Nephron (organoid): ENCODE measurements at regions not wholly inside any gene's neighbourhood (a gene's known extent, or its start where the extent isn't known, plus 50 kb on each side); places are given as distances from the start of the nearest gene placed in this dataset.
A peak's percentile ranks its signal among the peaks of the same experiment; 100 is the strongest.

Experiments
- H3K27ac Mint-ChIP-seq, 3 experiments: 2 replicates each; pipeline ENCODE4 v1.8.0; 2020; ENCODE audit warnings: mixed read lengths in 3 of 3, mild to moderate bottlenecking in 2 of 3, moderate library complexity in 1 of 3
- H3K27me3 Mint-ChIP-seq: 2 replicates; pipeline ENCODE4 v1.8.0; 2021; ENCODE audit warnings: low read depth, mild to moderate bottlenecking, moderate library complexity, mixed read lengths
- H3K36me3 Mint-ChIP-seq: 2 replicates; pipeline ENCODE4 v1.8.0; 2020; ENCODE audit warnings: low read depth, mixed read lengths
- H3K4me1 Mint-ChIP-seq: 2 replicates; pipeline ENCODE4 v1.8.0; 2020; ENCODE audit warnings: mixed read lengths
- H3K4me3 Mint-ChIP-seq, 3 experiments: 2 replicates each; pipeline ENCODE4 v1.8.0; 2020; ENCODE audit warnings: mild to moderate bottlenecking in 3 of 3, mixed read lengths in 3 of 3, moderate library complexity in 2 of 3
- H3K9me3 Mint-ChIP-seq: 2 replicates; pipeline ENCODE4 v1.8.0; 2020; ENCODE audit warnings: mixed read lengths
- CTCF ChIP-seq, 3 experiments: fragments of 200-600 bp; sonication (generic); IDR thresholded peaks; one replicate each; pipeline ENCODE4 v1.5.0; 2021; ENCODE audit warnings: antibody characterized with exemption in 3 of 3; ENCODE audit not compliant: unreplicated experiment in 3 of 3

DNA sequence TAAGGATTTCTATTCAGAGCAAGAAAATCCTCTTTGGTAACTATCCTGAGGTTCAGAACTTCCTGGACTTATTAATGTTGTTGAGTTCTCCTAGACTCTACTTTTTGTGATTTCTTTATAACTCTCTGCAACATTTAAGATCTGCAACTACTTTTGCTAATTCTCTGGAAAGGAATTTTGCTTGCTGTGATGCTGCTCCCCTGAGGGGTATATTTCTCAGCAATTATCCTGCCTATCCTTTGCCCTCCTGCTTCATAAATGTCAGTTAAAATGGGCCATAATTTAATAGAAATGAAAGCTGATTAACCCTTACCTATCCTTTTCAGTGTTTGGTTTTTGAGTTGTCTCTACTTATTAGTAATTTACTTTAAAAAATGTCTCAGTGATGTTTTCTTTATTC lies 377.3 kb upstream of the LRRC3B start:
- peaks cover 4% of the 10 kb centered on the region for H3K27me3 Mint-ChIP-seq
- TF ChIP-seq CTCF (IDR thresholded peaks at IDR 0.05; ENCODE audit: unreplicated experiment in 3 of 3), result no peak
- H3K9me3 Mint-ChIP-seq, result peaks cover 20% of the 10 kb centered on the region
- H3K4me3 Mint-ChIP-seq, result peak overlapping the region; percentile 63 to 75 (median 74)
- H3K27ac Mint-ChIP-seq, result peak overlapping the region; percentile 27 to 94 (median 60)
- H3K4me1 Mint-ChIP-seq, result peaks cover 11% of the 10 kb centered on the region
- peaks cover 15% of the 10 kb centered on the region for H3K36me3 Mint-ChIP-seq

DNA sequence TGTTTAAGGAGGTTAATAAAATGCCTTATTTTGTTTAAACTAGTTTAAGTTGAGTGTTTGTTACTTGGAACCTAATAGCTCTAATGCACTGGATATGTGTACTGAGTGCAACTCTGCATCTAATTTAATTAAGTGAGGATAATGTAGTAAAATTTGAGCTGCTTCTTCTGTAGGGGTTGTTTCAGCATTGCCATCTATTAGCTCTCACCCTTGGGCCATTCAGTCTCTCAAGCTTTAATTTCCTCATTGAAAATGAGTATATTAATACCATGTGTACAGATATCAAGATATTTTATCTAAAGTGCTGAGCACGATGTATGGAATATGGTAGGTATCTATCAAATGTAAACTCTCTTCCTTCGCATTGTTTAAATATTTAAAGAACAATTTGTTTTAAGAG lies 375.7 kb upstream of the LRRC3B start:
- H3K36me3 Mint-ChIP-seq, result peaks cover 15% of the 10 kb centered on the region
- peaks cover 16% of the 10 kb centered on the region for H3K9me3 Mint-ChIP-seq
- peaks cover 11% of the 10 kb centered on the region for H3K4me1 Mint-ChIP-seq
- TF ChIP-seq CTCF (IDR thresholded peaks at IDR 0.05; ENCODE audit: unreplicated experiment in 3 of 3), result no peak
- no peak overlapping the region for H3K4me3 Mint-ChIP-seq
- H3K27ac Mint-ChIP-seq, result no peak overlapping the region
- peaks cover 4% of the 10 kb centered on the region for H3K27me3 Mint-ChIP-seq

DNA sequence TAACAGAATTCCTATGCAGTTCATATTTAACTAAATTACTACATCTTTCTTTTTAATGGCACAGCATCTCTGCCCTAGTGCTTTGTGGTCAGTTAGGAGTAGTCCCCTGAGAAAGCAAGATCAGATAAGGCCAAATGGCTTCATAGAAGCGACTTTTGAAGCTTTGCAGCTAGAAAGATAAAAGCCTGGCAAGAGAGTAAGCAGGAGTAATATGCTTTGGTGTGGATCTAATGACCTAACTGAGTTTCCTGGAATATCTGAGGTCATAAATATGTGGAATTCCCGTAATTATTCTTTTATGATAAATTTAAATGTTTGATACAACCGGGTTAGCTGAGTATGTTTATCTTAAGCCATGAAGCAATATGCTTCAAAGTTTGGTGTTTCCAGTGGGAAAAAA lies 374.9 kb upstream of the LRRC3B start:
- Mint-ChIP-seq H3K4me1 (peaks cover 11% of the 10 kb centered on the region), H3K36me3 (peaks cover 9% of the 10 kb centered on the region), H3K27me3 (peaks cover 4% of the 10 kb centered on the region), H3K27ac (no peak overlapping the region), H3K4me3 (no peak overlapping the region), H3K9me3 (peaks cover 9% of the 10 kb centered on the region)
- TF ChIP-seq CTCF (IDR thresholded peaks at IDR 0.05; ENCODE audit: unreplicated experiment in 3 of 3), result no peak

GRCh38 chr3:26252001-26252400 lies 370.6 kb upstream of the LRRC3B start:
- TF ChIP-seq CTCF (IDR thresholded peaks at IDR 0.05; ENCODE audit: unreplicated experiment in 3 of 3), result no peak
- H3K4me1 Mint-ChIP-seq, result peaks cover 10% of the 10 kb centered on the region
- H3K36me3 Mint-ChIP-seq, result no peaks in the 10 kb centered on the region
- H3K27ac Mint-ChIP-seq, result no peak overlapping the region
- no peaks in the 10 kb centered on the region for H3K27me3 Mint-ChIP-seq
- H3K9me3 Mint-ChIP-seq, result no peaks in the 10 kb centered on the region
- H3K4me3 Mint-ChIP-seq, result no peak overlapping the region

- TF ChIP-seq CTCF (IDR thresholded peaks at IDR 0.05; ENCODE audit: unreplicated experiment in 3 of 3), result no peak
- Mint-ChIP-seq H3K9me3 (no peaks in the 10 kb centered on the region), H3K4me1 (peaks cover 22% of the 10 kb centered on the region), H3K4me3 (no peak overlapping the region), H3K27ac (no peak overlapping the region), H3K36me3 (no peaks in the 10 kb centered on the region), H3K27me3 (no peaks in the 10 kb centered on the region)
Measured at GRCh38 chr3:26256224-26256623, 366.3 kb upstream of the LRRC3B start.

- H3K36me3 Mint-ChIP-seq, result no peaks in the 10 kb centered on the region
- H3K4me1 Mint-ChIP-seq, result peaks cover 22% of the 10 kb centered on the region
- H3K27ac Mint-ChIP-seq, result peak overlapping the region in 1 of 3 experiments; percentile 54
- H3K9me3 Mint-ChIP-seq, result no peaks in the 10 kb centered on the region
- TF ChIP-seq CTCF (IDR thresholded peaks at IDR 0.05; ENCODE audit: unreplicated experiment in 3 of 3), result no peak
- no peaks in the 10 kb centered on the region for H3K27me3 Mint-ChIP-seq
- H3K4me3 Mint-ChIP-seq, result no peak overlapping the region
Measured at GRCh38 chr3:26259176-26259575, 363.4 kb upstream of the LRRC3B start.
